ENCODE measurements at regions not wholly inside any gene's neighbourhood (a gene's known extent, or its start where the extent isn't known, plus 50 kb on each side); places are given as distances from the start of the nearest gene placed in this dataset.

GRCh38 chr20:26279238-26279637 is 582.6 kb upstream of the ZNF337 start:
- no peaks in the 10 kb centered on the region for H3K79me2 ChIP-seq (ENCODE audit: control insufficient read depth, insufficient read depth, low read length)
- H3K4me3 ChIP-seq (replicated peaks in 1 of 3; ENCODE audit: insufficient read depth in 1 of 3, low read depth in 1 of 3, low read length in 3 of 3) = no peak overlapping the region
- TF ChIP-seq CTCF (IDR thresholded peaks at IDR 0.05; ENCODE audit: extremely low read depth in 1 of 2, insufficient read depth in 1 of 2, low read depth in 1 of 2, low read length in 2 of 2) (no peak), JUN (IDR thresholded peaks at IDR 0.05; ENCODE audit: borderline replicate concordance, insufficient read depth, insufficient read length, low read depth) (no peak), MYC (IDR thresholded peaks at IDR 0.05; ENCODE audit: low read depth, low read length) (no peak), FOS (IDR thresholded peaks at IDR 0.05; ENCODE audit: borderline replicate concordance, insufficient read depth, low read length) (no peak), POLR2AphosphoS5 (IDR thresholded peaks at IDR 0.05; ENCODE audit: insufficient read depth, low read depth, low read length) (no peak), GATA2 (IDR thresholded peaks at IDR 0.05; ENCODE audit: insufficient read depth, insufficient read length, low read depth, low read length) (no peak), EZH2 (IDR thresholded peaks at IDR 0.05; ENCODE audit: borderline replicate concordance, low read depth, low read length, severe bottlenecking) (no peak), POLR2A (IDR thresholded peaks at IDR 0.05; ENCODE audit: low read depth, low read length) (no peak), MAX (IDR thresholded peaks at IDR 0.05; ENCODE audit: insufficient read depth, insufficient read length) (no peak)
- dilution Hi-C loops (cut with MboI; ENCODE audit: extremely low pct_ligation_motif_present, low sequenced_read_pairs) (no loop called here), intact Hi-C loops (cut with micrococcal nuclease) (no loop called here)
- POLR2A ChIA-PET = no interaction called here
- no peaks in the 10 kb centered on the region for H4K20me1 ChIP-seq (replicated peaks; ENCODE audit: control insufficient read depth, extremely low read depth, insufficient read depth, low read length)
- CTCF ChIA-PET = no interaction called here
- no peaks in the 10 kb centered on the region for H3K27me3 ChIP-seq (ENCODE audit: control insufficient read depth in 2 of 2, insufficient read depth in 2 of 2, low read length in 2 of 2)
- no peaks in the 10 kb centered on the region for H3K4me1 ChIP-seq (ENCODE audit: control insufficient read depth, extremely low read depth, insufficient read depth, low read length)
- H3K4me2 ChIP-seq (ENCODE audit: insufficient read depth, low read length) = no peak overlapping the region
- no peak overlapping the region for H3K27ac ChIP-seq (ENCODE audit: insufficient read depth, low read depth, low read length)
- BruUV-seq (replicated peaks) = no TSS peak
- no peaks in the 10 kb centered on the region for H3K9me3 ChIP-seq (replicated peaks; ENCODE audit: control insufficient read depth, insufficient read depth, low read length)
- H3K9ac ChIP-seq (replicated peaks; ENCODE audit: extremely low read depth, insufficient read depth, low read length) = no peak overlapping the region
- DNase-seq (ENCODE audit: low read depth, low spot score) = no peak
- H2AFZ ChIP-seq (ENCODE audit: low read depth, low read length) = no peak overlapping the region
- no peaks in the 10 kb centered on the region for H3K9me1 ChIP-seq (replicated peaks; ENCODE audit: control insufficient read depth, extremely low read depth, insufficient read depth, low read length)
- no peak for FAIRE-seq
- no peaks in the 10 kb centered on the region for H3K36me3 ChIP-seq (ENCODE audit: control insufficient read depth in 2 of 2, extremely low read depth in 1 of 2, insufficient read depth in 2 of 2, low read length in 2 of 2)
